Nephron (organoid): ENCODE measurements at regions not wholly inside any gene's neighbourhood (a gene's known extent, or its start where the extent isn't known, plus 50 kb on each side); places are given as distances from the start of the nearest gene placed in this dataset.

Experiments
- H3K27ac Mint-ChIP-seq, 3 experiments: 2 replicates each; pipeline ENCODE4 v1.8.0; 2020; ENCODE audit warnings: mixed read lengths in 3 of 3, mild to moderate bottlenecking in 2 of 3, moderate library complexity in 1 of 3
- H3K27me3 Mint-ChIP-seq: 2 replicates; pipeline ENCODE4 v1.8.0; 2021; ENCODE audit warnings: low read depth, mild to moderate bottlenecking, moderate library complexity, mixed read lengths
- H3K36me3 Mint-ChIP-seq: 2 replicates; pipeline ENCODE4 v1.8.0; 2020; ENCODE audit warnings: low read depth, mixed read lengths
- H3K4me1 Mint-ChIP-seq: 2 replicates; pipeline ENCODE4 v1.8.0; 2020; ENCODE audit warnings: mixed read lengths
- H3K4me3 Mint-ChIP-seq, 3 experiments: 2 replicates each; pipeline ENCODE4 v1.8.0; 2020; ENCODE audit warnings: mild to moderate bottlenecking in 3 of 3, mixed read lengths in 3 of 3, moderate library complexity in 2 of 3
- H3K9me3 Mint-ChIP-seq: 2 replicates; pipeline ENCODE4 v1.8.0; 2020; ENCODE audit warnings: mixed read lengths
- TF ChIP-seq, protein P1 (sequence below), 3 experiments: fragments of 200-600 bp; sonication (generic); IDR thresholded peaks; one replicate each; pipeline ENCODE4 v1.5.0; 2021; ENCODE audit warnings: antibody characterized with exemption in 3 of 3; ENCODE audit not compliant: unreplicated experiment in 3 of 3

DNA sequence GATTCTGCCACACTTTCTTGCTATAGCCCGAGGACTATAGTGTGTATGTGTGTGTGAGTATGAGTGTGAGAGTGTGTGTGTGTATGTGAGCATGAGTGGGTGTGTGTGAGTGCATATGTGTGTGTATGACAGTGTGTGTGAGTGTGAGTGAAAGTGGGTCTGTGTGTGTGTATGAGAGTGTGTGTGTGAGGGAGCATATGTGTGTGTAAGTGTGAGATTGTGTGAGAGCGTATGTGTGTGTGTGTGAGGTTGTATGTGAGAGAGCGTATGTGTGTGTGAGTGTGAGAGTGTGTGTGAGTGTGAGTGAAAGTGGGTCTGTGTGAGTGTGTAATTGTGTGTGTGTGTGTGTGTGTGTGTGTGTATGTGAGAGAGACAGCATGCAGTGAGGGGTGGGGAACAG, 89.0 kb upstream of the ACSL3 start:
- H3K4me3 Mint-ChIP-seq, result no peak overlapping the region
- H3K36me3 Mint-ChIP-seq, result no peaks in the 10 kb centered on the region
- H3K27me3 Mint-ChIP-seq, result peaks cover 5% of the 10 kb centered on the region
- TF ChIP-seq, protein P1, sequence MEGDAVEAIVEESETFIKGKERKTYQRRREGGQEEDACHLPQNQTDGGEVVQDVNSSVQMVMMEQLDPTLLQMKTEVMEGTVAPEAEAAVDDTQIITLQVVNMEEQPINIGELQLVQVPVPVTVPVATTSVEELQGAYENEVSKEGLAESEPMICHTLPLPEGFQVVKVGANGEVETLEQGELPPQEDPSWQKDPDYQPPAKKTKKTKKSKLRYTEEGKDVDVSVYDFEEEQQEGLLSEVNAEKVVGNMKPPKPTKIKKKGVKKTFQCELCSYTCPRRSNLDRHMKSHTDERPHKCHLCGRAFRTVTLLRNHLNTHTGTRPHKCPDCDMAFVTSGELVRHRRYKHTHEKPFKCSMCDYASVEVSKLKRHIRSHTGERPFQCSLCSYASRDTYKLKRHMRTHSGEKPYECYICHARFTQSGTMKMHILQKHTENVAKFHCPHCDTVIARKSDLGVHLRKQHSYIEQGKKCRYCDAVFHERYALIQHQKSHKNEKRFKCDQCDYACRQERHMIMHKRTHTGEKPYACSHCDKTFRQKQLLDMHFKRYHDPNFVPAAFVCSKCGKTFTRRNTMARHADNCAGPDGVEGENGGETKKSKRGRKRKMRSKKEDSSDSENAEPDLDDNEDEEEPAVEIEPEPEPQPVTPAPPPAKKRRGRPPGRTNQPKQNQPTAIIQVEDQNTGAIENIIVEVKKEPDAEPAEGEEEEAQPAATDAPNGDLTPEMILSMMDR (IDR thresholded peaks at IDR 0.05; ENCODE audit: unreplicated experiment in 3 of 3), result no peak
- no peak overlapping the region for H3K27ac Mint-ChIP-seq
- H3K4me1 Mint-ChIP-seq, result no peaks in the 10 kb centered on the region
- peaks cover 7% of the 10 kb centered on the region for H3K9me3 Mint-ChIP-seq

DNA sequence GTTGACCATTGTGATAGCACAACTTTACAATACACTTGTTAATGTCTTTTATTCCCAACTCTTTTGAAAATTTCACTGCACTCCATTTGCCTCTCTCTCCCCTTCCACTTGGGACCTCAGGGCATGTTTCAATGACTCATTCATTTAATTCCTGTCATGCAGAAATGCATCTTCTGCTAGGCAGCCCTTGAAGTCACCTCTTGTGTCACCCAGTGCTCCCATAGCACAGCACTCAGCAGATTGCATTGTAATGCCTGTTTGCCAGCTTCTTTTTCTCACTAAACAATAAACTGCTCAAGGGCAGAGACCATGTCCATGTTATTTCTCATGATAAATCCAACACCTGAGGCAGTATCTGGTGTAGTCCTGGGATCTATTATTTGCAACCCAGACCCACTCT, 85.9 kb upstream of the ACSL3 start:
- no peak overlapping the region for H3K27ac Mint-ChIP-seq
- no peak overlapping the region for H3K4me3 Mint-ChIP-seq
- no peaks in the 10 kb centered on the region for H3K36me3 Mint-ChIP-seq
- TF ChIP-seq, protein P1 (IDR thresholded peaks at IDR 0.05; ENCODE audit: unreplicated experiment in 3 of 3), result no peak
- H3K9me3 Mint-ChIP-seq, result peaks cover 7% of the 10 kb centered on the region
- peaks cover 5% of the 10 kb centered on the region for H3K27me3 Mint-ChIP-seq
- H3K4me1 Mint-ChIP-seq, result no peaks in the 10 kb centered on the region

DNA sequence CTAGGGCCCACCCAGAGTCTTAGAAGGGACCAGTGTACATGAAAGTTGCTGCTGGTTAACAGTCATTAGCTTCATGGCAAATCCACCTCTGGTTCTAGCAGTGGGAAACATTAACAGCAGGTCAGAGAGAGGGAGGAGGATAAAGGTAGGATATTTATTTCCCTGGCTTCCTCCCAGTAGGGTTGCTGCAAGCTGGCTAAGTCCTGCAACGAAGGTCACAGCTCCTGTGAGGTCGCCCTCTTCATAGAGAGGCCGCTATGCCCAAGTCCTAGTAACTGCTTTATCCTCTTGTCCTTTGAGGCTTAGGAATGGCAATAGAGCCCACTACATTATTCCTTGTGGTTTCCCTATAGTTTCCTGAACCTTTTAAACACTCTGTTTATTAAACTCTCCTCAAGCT, 84.0 kb upstream of the ACSL3 start:
- Mint-ChIP-seq H3K4me3 (no peak overlapping the region), H3K27ac (no peak overlapping the region), H3K9me3 (no peaks in the 10 kb centered on the region), H3K27me3 (peaks cover 5% of the 10 kb centered on the region), H3K4me1 (no peaks in the 10 kb centered on the region), H3K36me3 (no peaks in the 10 kb centered on the region)
- TF ChIP-seq, protein P1 (IDR thresholded peaks at IDR 0.05; ENCODE audit: unreplicated experiment in 3 of 3), result no peak

DNA sequence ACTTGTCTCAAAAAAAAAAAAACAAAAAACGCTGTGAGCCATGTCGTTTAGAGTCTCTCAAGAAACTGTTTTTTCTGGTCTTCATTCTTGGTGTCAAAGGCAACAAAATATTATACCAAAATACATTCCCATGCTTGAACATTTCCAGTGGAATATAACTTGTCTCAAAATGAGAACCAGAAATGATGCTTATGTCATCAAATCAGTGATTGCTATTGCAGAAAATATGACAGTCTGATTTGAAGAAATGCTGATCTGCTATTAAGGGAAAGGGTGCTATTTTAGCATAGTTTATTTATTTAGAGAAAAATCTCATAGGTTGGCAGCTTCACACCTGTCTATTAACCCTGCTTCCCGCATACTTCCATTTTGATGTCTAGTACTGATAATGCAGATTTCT, 82.4 kb upstream of the ACSL3 start:
- H3K4me3 Mint-ChIP-seq, result no peak overlapping the region
- no peaks in the 10 kb centered on the region for H3K4me1 Mint-ChIP-seq
- H3K9me3 Mint-ChIP-seq, result no peaks in the 10 kb centered on the region
- no peak overlapping the region for H3K27ac Mint-ChIP-seq
- TF ChIP-seq, protein P1 (IDR thresholded peaks at IDR 0.05; ENCODE audit: unreplicated experiment in 3 of 3), result no peak
- no peaks in the 10 kb centered on the region for H3K36me3 Mint-ChIP-seq
- H3K27me3 Mint-ChIP-seq, result peaks cover 5% of the 10 kb centered on the region

DNA sequence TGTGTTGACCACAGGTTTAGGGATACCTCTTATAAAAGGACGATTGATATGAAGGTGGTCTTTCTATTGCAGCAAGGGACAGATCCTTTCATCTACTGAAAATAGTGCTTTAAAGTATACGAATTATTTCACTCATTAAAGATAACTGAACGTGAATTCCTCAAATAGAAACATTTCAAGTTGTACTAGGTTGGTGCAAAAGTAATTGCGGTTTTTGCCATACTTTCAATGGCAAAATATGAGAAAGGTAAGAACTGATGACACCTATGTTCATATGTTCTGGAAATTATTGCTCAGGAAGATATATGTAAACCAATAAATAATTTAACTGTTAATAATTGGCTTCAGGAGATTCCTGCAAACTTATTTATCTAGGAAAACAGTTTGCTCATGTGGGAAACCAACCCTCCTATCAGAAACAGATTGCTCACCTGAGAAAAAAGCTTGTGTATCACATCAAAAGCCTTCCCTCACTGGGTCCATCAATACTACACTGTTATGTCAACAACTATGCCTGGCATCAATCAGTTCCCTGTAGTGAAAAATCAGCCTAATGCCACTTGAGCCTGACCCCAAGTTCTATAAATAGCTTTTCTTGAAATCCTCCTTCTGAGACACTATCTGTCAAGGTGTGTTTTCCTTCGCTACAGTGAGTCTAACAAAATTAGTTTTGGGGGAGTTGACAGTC, 81.5 kb upstream of the ACSL3 start:
- H3K27me3 Mint-ChIP-seq, result peaks cover 5% of the 10 kb centered on the region
- no peaks in the 10 kb centered on the region for H3K9me3 Mint-ChIP-seq
- no peaks in the 10 kb centered on the region for H3K4me1 Mint-ChIP-seq
- TF ChIP-seq, protein P1 (IDR thresholded peaks at IDR 0.05; ENCODE audit: unreplicated experiment in 3 of 3), result no peak
- H3K4me3 Mint-ChIP-seq, result no peak overlapping the region
- no peaks in the 10 kb centered on the region for H3K36me3 Mint-ChIP-seq
- no peak overlapping the region for H3K27ac Mint-ChIP-seq

DNA sequence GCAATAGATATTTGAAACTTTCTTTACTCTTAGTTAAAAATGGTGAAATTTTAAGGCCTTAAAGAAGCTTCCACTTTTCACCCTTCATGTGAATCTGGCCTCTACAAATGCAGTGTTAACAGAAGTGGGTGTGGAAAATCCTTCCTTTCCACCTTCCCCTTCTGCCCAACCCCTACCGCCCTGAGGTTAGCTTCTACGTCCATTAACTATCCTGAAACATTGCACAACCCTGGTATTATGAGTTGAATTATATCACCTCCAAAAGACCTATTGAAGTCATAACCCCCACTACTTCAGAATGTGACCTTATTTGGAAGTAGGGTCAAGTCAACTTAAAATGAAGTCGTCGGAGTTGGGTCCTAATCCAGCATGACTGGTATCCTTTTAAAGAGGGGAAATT, 80.8 kb upstream of the ACSL3 start:
- Mint-ChIP-seq H3K27me3 (peaks cover 5% of the 10 kb centered on the region), H3K9me3 (no peaks in the 10 kb centered on the region), H3K4me3 (no peak overlapping the region), H3K36me3 (no peaks in the 10 kb centered on the region), H3K4me1 (no peaks in the 10 kb centered on the region), H3K27ac (no peak overlapping the region)
- TF ChIP-seq, protein P1 (IDR thresholded peaks at IDR 0.05; ENCODE audit: unreplicated experiment in 3 of 3), result no peak
